K562 (cell line): ENCODE measurements at regions not wholly inside any gene's neighbourhood (a gene's known extent, or its start where the extent isn't known, plus 50 kb on each side); places are given as distances from the start of the nearest gene placed in this dataset.

Experiments
- ATAC-seq: fragments of 200-7000 bp; cut with Tn5 transposase; 3 replicates; pipeline ENCODE4 v1.9.1; 2020; ENCODE audit warnings: moderate library complexity
- BruUV-seq: library from RNA; stranded (reverse); fragments of 400-500 nt; replicated peaks from 2 replicates; lab custom pipeline; 2021; lab: Mats Ljungman, UMichigan
- CTCF ChIA-PET: fragments of 300-600 bp; formaldehyde crosslinking; extraction: SDS; loops from one replicate; lab custom pipeline; 2021; ENCODE audit warnings: low intra/inter-chr PET ratio; lab: Yijun Ruan, JAX
- POLR2A ChIA-PET: fragments of 300-600, 350-650 bp; sonication (Branson Sonifier 250); formaldehyde crosslinking; extraction: SDS; loops from one replicate; lab custom pipeline; 2021; ENCODE audit warnings: antibody characterized with exemption, inconsistent platforms; lab: Yijun Ruan, JAX
- DNase-seq, 4 experiments: peaks; one replicate each; pipeline versions ENCODE4 v3.0.0 to v3.0.0-alpha.2; 2011 to 2018; ENCODE audit warnings: low spot score in 3 of 4, mixed read lengths in 3 of 4; ENCODE audit errors: extremely low read depth in 1 of 4
- FAIRE-seq: peaks from 2 replicates; lab custom pipeline; 2011; peaks lifted over from hg19 to GRCh38; lab: Jason Lieb, UNC
- H2AFZ ChIP-seq: 2 replicates; pipeline ENCODE4 v1.6.0; 2011; ENCODE audit warnings: low read depth, low read length, control low read depth, inconsistent platforms
- H3K27ac ChIP-seq: fragments of 200-600 bp; 3 replicates; pipeline ENCODE4 v1.8.0; 2011; ENCODE audit warnings: low read depth, mild to moderate bottlenecking, control low read depth, inconsistent platforms, low read length, moderate library complexity, mixed read lengths; ENCODE audit errors: extremely low read depth
- H3K27me3 ChIP-seq, 2 experiments: fragments of 300-600 bp in 1 of 2; 2 replicates in 1 of 2; 3 replicates in 1 of 2; pipeline versions ENCODE4 v1.6.0 to v1.8.0; 2011; ENCODE audit warnings: inconsistent platforms in 2 of 2, low read length in 2 of 2, mild to moderate bottlenecking in 1 of 2, mixed read lengths in 1 of 2, moderate library complexity in 1 of 2; ENCODE audit not compliant: control insufficient read depth in 2 of 2, insufficient read depth in 2 of 2
- H3K36me3 ChIP-seq: fragments of 300-600 bp; 3 replicates; pipeline ENCODE4 v1.8.0; 2011; ENCODE audit warnings: mild to moderate bottlenecking, low read length, inconsistent platforms; ENCODE audit not compliant: control insufficient read depth, insufficient read depth
- H3K4me1 ChIP-seq, 2 experiments: fragments of 200-600 bp in 1 of 2; replicated peaks in 1 of 2; 2 replicates in 1 of 2; 3 replicates in 1 of 2; pipeline versions ENCODE4 v1.5.1 to v1.8.0; 2011; ENCODE audit warnings: inconsistent platforms in 2 of 2, low read length in 2 of 2, mild to moderate bottlenecking in 1 of 2, mixed read lengths in 1 of 2, moderate library complexity in 1 of 2; ENCODE audit not compliant: control insufficient read depth in 2 of 2, insufficient read depth in 2 of 2
- H3K4me2 ChIP-seq: 2 replicates; pipeline ENCODE4 v1.6.1; 2011; ENCODE audit warnings: low read length, control low read depth, inconsistent platforms, mixed read lengths; ENCODE audit not compliant: insufficient read depth
- H3K4me3 ChIP-seq: fragments of 200-600 bp; sonication (generic), shearing (Covaris generic); 2 replicates; pipeline ENCODE4 v1.5.1; 2016; ENCODE audit warnings: control low read depth, inconsistent platforms
- H3K79me2 ChIP-seq: fragments of 200-600 bp; 3 replicates; pipeline ENCODE4 v1.8.0; 2011; ENCODE audit warnings: low read length, inconsistent platforms; ENCODE audit not compliant: control insufficient read depth, insufficient read depth
- H3K9ac ChIP-seq, 2 experiments: 2 replicates each; pipeline versions ENCODE4 v1.6.0 to v1.6.1; 2011; ENCODE audit warnings: low read depth in 2 of 2, low read length in 2 of 2, control low read depth in 1 of 2, inconsistent platforms in 1 of 2, mild to moderate bottlenecking in 1 of 2, mixed read lengths in 1 of 2; ENCODE audit not compliant: insufficient read depth in 1 of 2
- H3K9me1 ChIP-seq: one replicate; pipeline ENCODE4 v1.6.0; 2011; ENCODE audit warnings: inconsistent platforms, mild to moderate bottlenecking, low read length, moderate library complexity; ENCODE audit not compliant: control insufficient read depth, insufficient read depth
- H3K9me3 ChIP-seq: replicated peaks from 2 replicates; pipeline ENCODE4 v1.5.1; 2011; ENCODE audit warnings: low read depth, low read length, inconsistent platforms; ENCODE audit not compliant: control insufficient read depth, insufficient read depth
- H4K20me1 ChIP-seq: replicated peaks from 2 replicates; pipeline ENCODE4 v1.6.1; 2011; ENCODE audit warnings: low read length, inconsistent platforms, mixed read lengths; ENCODE audit not compliant: control insufficient read depth, insufficient read depth
- HBP1 ChIP-seq: fragments of 450-650 bp; formaldehyde crosslinking; IDR thresholded peaks from 2 replicates; pipeline ENCODE4 v1.4.0; 2022; ENCODE audit warnings: missing genetic modification characterization
- HDAC6 ChIP-seq: IDR thresholded peaks from 2 replicates; pipeline ENCODE4 v1.6.1; 2012; ENCODE audit warnings: low read depth, mild to moderate bottlenecking, control low read depth, inconsistent platforms, low read length, moderate library complexity
- HMGN3 ChIP-seq: IDR thresholded peaks from 2 replicates; pipeline ENCODE4 v1.6.1; 2011; ENCODE audit warnings: borderline replicate concordance, low read depth, mild to moderate bottlenecking, mixed read lengths, low read length; ENCODE audit not compliant: insufficient read length; ENCODE audit errors: extremely low read depth
- IRF2 ChIP-seq: sonication (generic); formaldehyde crosslinking; IDR thresholded peaks from 2 replicates; pipeline ENCODE4 v1.8.1; 2022; ENCODE audit warnings: mild to moderate bottlenecking, missing genetic modification reagents
- KDM1A ChIP-seq, 2 experiments: fragments of 450-650 bp; IDR thresholded peaks; 2 replicates each; pipeline ENCODE4 v1.6.1; 2016; ENCODE audit warnings: mild to moderate bottlenecking in 2 of 2
- NELFE ChIP-seq: IDR thresholded peaks from 2 replicates; pipeline ENCODE4 v1.6.1; 2011; ENCODE audit warnings: mild to moderate bottlenecking; ENCODE audit not compliant: insufficient read depth, insufficient read length
- RBM17 ChIP-seq: fragments of 200-400 bp; formaldehyde crosslinking; IDR thresholded peaks from 2 replicates; pipeline ENCODE4 v1.6.1; 2017; ENCODE audit warnings: low read depth, mild to moderate bottlenecking, low read length, borderline replicate concordance
- ZBTB2 ChIP-seq: fragments of 450-650 bp; IDR thresholded peaks from 2 replicates; pipeline ENCODE4 v1.6.1; 2016; ENCODE audit warnings: antibody characterized with exemption
- ZNF121 ChIP-seq: sonication (generic); formaldehyde crosslinking; conservative IDR thresholded peaks from 2 replicates; pipeline ENCODE4 v1.8.0; 2022; ENCODE audit warnings: missing genetic modification reagents
- ZNF449 ChIP-seq: fragments of 250-450 bp; sonication (Bioruptor Pico); IDR thresholded peaks from 2 replicates; pipeline ENCODE4 v1.8.0; 2022; ENCODE audit warnings: moderate library complexity, mild to moderate bottlenecking, inconsistent platforms
- ZNF609 ChIP-seq: sonication (generic); formaldehyde crosslinking; IDR thresholded peaks from 2 replicates; pipeline ENCODE4 v1.8.1; 2023; ENCODE audit warnings: missing genetic modification reagents, mild to moderate bottlenecking, borderline replicate concordance
- WGBS: fragments of 100-300 bp; shearing (Covaris generic); methylation state at CpG from one replicate; pipeline ENCODE4 v1.1.6; 2016; ENCODE audit warnings: low coverage, mixed read lengths; ENCODE audit not compliant: insufficient coverage; ENCODE audit errors: missing lambda C conversion rate; 5-methylcytosine and 5-hydroxymethylcytosine counted together
- in situ Hi-C: fragments of 300-500 bp; cut with MboI; formaldehyde crosslinking; loops from 4 replicates; pipeline ENCODE4 v1.15.0; 2018; ENCODE audit warnings: inconsistent platforms, mixed read lengths
- intact Hi-C: fragments of 100-400 bp; cut with micrococcal nuclease; formaldehyde crosslinking; loops from 2 replicates; pipeline ENCODE4 v1.14.2; 2022
- TF ChIP-seq, protein P1 (sequence below): sonication (generic); formaldehyde crosslinking; IDR thresholded peaks from 2 replicates; pipeline ENCODE4 v1.9.0; 2022; ENCODE audit warnings: mild to moderate bottlenecking, missing genetic modification reagents

GRCh38 chr3:177364236-177364635 is 167.0 kb upstream of the TBL1XR1 start:
- Histone ChIP-seq H3K27me3 (no peaks in the 10 kb centered on the region), H4K20me1 (no peaks in the 10 kb centered on the region), H3K36me3 (no peaks in the 10 kb centered on the region), H3K4me3 (no peak overlapping the region), H3K4me1 (peaks cover 18 to 21% of the 10 kb centered on the region in 2 experiments), H3K9ac (no peak overlapping the region), H3K9me1 (no peaks in the 10 kb centered on the region), H2AFZ (no peak overlapping the region), H3K4me2 (no peak overlapping the region), H3K27ac (no peak overlapping the region), H3K9me3 (no peaks in the 10 kb centered on the region), H3K79me2 (peaks cover 3% of the 10 kb centered on the region; the same call in 1 of the 3 replicates)
- 65% methylated on average over 3 of the region's 4 CpGs for WGBS
- DNase-seq (no peak), ATAC-seq (no peak), FAIRE-seq (no peak)
- intact Hi-C loops, result loop anchor here (10.0 kb wide), 1 partner anchor 489 kb away; no protein-coding TSS in a partner anchor
- ChIA-PET CTCF (no interaction called here), POLR2A (interaction anchor here (7.6 kb wide), 1 partner anchor 170 kb away, joined by 97 read pairs; the partner anchor contains the start of gene TBL1XR1)
- in situ Hi-C loops, result loop anchor here (5.0 kb wide), 2 partner anchors 167 to 307 kb away; partner anchors contain the start of gene TBL1XR1
- TF ChIP-seq HMGN3, result no peak
- TF ChIP-seq ZNF121 (CRISPR knock-in tag), result no peak
- TF ChIP-seq ZNF609, result no peak
- TF ChIP-seq HBP1 (CRISPR knock-in tag), result no peak
- TF ChIP-seq ZBTB2, result no peak
- TF ChIP-seq KDM1A (IDR thresholded peaks at IDR 0.05), result no peak
- TF ChIP-seq RBM17, result no peak
- TF ChIP-seq, protein P1, sequence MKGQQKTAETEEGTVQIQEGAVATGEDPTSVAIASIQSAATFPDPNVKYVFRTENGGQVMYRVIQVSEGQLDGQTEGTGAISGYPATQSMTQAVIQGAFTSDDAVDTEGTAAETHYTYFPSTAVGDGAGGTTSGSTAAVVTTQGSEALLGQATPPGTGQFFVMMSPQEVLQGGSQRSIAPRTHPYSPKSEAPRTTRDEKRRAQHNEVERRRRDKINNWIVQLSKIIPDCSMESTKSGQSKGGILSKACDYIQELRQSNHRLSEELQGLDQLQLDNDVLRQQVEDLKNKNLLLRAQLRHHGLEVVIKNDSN, result no peak
- TF ChIP-seq ZNF449, result no peak
- TF ChIP-seq IRF2 (CRISPR knock-in tag), result no peak
- no peak for TF ChIP-seq HDAC6
- no peak for TF ChIP-seq NELFE
- no TSS peak for BruUV-seq
